GM23338 (cell line): ENCODE measurements at regions not wholly inside any gene's neighbourhood (a gene's known extent, or its start where the extent isn't known, plus 50 kb on each side); places are given as distances from the start of the nearest gene placed in this dataset.

Experiments
- ATAC-seq: fragments of 200-7000 bp; cut with Tn5 transposase; 3 replicates; pipeline ENCODE4 v1.9.1; 2020
- DNase-seq: peaks from one replicate; pipeline ENCODE4 v3.0.0-alpha.2; 2015; ENCODE audit warnings: low spot score
- H2AFZ ChIP-seq: fragments of 200-600 bp; sonication (generic); 2 replicates; pipeline ENCODE4 v1.8.0; 2016; ENCODE audit warnings: antibody characterized with exemption, mild to moderate bottlenecking, moderate library complexity
- H3F3A ChIP-seq: fragments of 200-600 bp; sonication (generic); replicated peaks from 2 replicates; pipeline ENCODE4 v1.8.0; 2017; ENCODE audit warnings: antibody characterized with exemption, mixed run types, low read depth
- H3K27ac ChIP-seq: fragments of 200-600 bp; sonication (generic); 2 replicates; pipeline ENCODE4 v1.6.1; 2016; ENCODE audit warnings: low read depth
- H3K27me3 ChIP-seq: fragments of 200-600 bp; sonication (generic); 2 replicates; pipeline ENCODE4 v1.8.0; 2016; ENCODE audit warnings: mild to moderate bottlenecking, mixed run types, moderate library complexity; ENCODE audit not compliant: insufficient read depth
- H3K36me3 ChIP-seq: fragments of 200-600 bp; sonication (generic); 2 replicates; pipeline ENCODE4 v1.8.0; 2016; ENCODE audit warnings: mild to moderate bottlenecking; ENCODE audit not compliant: insufficient read depth
- H3K4me1 ChIP-seq: fragments of 200-600 bp; sonication (generic); 2 replicates; pipeline ENCODE4 v1.8.0; 2016; ENCODE audit warnings: mild to moderate bottlenecking, moderate library complexity; ENCODE audit not compliant: insufficient read depth
- H3K4me2 ChIP-seq: fragments of 200-600 bp; sonication (generic); 2 replicates; pipeline ENCODE4 v1.7.1; 2017; ENCODE audit warnings: mixed run types
- H3K4me3 ChIP-seq: fragments of 200-600 bp; sonication (generic); 2 replicates; pipeline ENCODE4 v1.6.1; 2016; ENCODE audit warnings: mixed run types
- H3K79me2 ChIP-seq: fragments of 200-600 bp; sonication (generic); replicated peaks from 2 replicates; pipeline ENCODE4 v1.8.0; 2017; ENCODE audit warnings: mild to moderate bottlenecking; ENCODE audit not compliant: insufficient read depth
- H3K9me2 ChIP-seq: fragments of 200-600 bp; sonication (generic); 2 replicates; pipeline ENCODE4 v1.8.0; 2017; ENCODE audit not compliant: insufficient read depth
- H4K20me1 ChIP-seq: fragments of 200-600 bp; sonication (generic); replicated peaks from 2 replicates; pipeline ENCODE4 v1.8.0; 2017; ENCODE audit warnings: mild to moderate bottlenecking; ENCODE audit not compliant: insufficient read depth
- H3K27ac Mint-ChIP-seq: 2 replicates; pipeline ENCODE4 v1.8.0; 2020; ENCODE audit warnings: inconsistent platforms, mild to moderate bottlenecking, moderate library complexity, mixed read lengths
- H3K27me3 Mint-ChIP-seq: 3 replicates; pipeline ENCODE4 v1.8.0; 2022; ENCODE audit warnings: low read depth, mild to moderate bottlenecking, moderate library complexity, mixed read lengths, inconsistent platforms; ENCODE audit not compliant: insufficient read depth, poor library complexity
- H3K36me3 Mint-ChIP-seq: 3 replicates; pipeline ENCODE4 v1.8.0; 2021; ENCODE audit warnings: low read depth, mild to moderate bottlenecking, inconsistent platforms, moderate library complexity, mixed read lengths
- H3K4me1 Mint-ChIP-seq: 3 replicates; pipeline ENCODE4 v1.8.0; 2020; ENCODE audit warnings: mild to moderate bottlenecking, inconsistent platforms, mixed read lengths
- H3K4me3 Mint-ChIP-seq: 3 replicates; pipeline ENCODE4 v1.8.0; 2021; ENCODE audit warnings: moderate library complexity, mild to moderate bottlenecking, inconsistent platforms, mixed read lengths
- H3K9me3 Mint-ChIP-seq: 3 replicates; pipeline ENCODE4 v1.8.0; 2020; ENCODE audit warnings: moderate library complexity, mild to moderate bottlenecking, inconsistent platforms, mixed read lengths
- EZH2phosphoT487 ChIP-seq: fragments of 200-600 bp; sonication (generic); IDR thresholded peaks from one replicate; pipeline ENCODE4 v1.8.1; 2018; ENCODE audit warnings: antibody characterized with exemption; ENCODE audit not compliant: unreplicated experiment
- NANOG ChIP-seq: IDR thresholded peaks from 2 replicates; pipeline ENCODE4 v1.6.1; 2016; ENCODE audit warnings: antibody characterized with exemption, borderline replicate concordance
- POLR2AphosphoS5 ChIP-seq: IDR thresholded peaks from 2 replicates; pipeline ENCODE4 v1.6.1; 2016; ENCODE audit warnings: antibody characterized with exemption, low read depth
- ZNF331 ChIP-seq: fragments of 250-450 bp; sonication (Bioruptor Pico); IDR thresholded peaks from 2 replicates; pipeline ENCODE4 v1.5.0; 2020; ENCODE audit warnings: low read depth, mild to moderate bottlenecking, moderate library complexity
- ZNF462 ChIP-seq: fragments of 250-450 bp; sonication (Bioruptor Pico); IDR thresholded peaks from 2 replicates; pipeline ENCODE4 v1.5.0; 2020; ENCODE audit warnings: mild to moderate bottlenecking, moderate library complexity
- TF ChIP-seq, protein P1 (sequence below): IDR thresholded peaks from one replicate; pipeline ENCODE4 v1.6.1; 2018; ENCODE audit warnings: antibody characterized with exemption; ENCODE audit not compliant: unreplicated experiment

DNA sequence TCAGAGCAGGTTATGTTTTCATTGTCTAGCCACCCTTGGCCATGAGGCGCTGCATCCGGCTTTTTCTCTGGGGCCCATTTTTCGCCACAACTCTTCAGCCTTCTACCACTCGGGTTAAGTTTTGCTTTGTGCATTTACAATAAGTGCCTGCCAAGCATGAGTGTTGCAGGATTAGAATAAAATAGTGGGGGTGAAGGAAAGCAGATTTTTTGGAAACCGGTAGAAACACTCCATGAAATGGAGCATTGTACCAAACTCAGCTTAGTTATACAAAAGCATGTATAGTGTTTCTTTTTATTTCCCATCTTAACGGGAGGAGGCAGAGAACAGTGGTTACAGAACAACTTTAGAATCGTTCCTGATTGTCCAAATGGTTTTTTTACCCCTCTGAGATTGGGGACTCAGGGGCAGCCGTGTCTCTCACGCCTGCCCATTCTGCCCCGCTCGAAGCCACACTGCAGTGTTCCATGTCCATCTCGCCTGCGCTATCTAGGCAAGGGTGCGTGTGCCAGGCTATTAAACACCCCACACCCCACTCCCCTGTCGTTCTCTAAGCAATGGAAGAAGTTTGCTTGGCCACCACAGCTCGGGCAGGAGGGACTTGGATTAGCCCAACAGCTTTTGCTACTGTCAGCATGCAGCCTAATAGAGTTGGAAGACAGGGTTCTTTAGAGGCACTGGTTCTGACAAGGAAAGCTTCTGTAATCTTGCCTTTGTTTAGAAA is 268.8 kb upstream of the WWC1 start:
- TF ChIP-seq POLR2AphosphoS5 (no peak), ZNF331 (CRISPR knock-in tag) (no peak), EZH2phosphoT487 (no peak), ZNF462 (CRISPR knock-in tag) (no peak), NANOG (no peak)
- TF ChIP-seq, protein P1, sequence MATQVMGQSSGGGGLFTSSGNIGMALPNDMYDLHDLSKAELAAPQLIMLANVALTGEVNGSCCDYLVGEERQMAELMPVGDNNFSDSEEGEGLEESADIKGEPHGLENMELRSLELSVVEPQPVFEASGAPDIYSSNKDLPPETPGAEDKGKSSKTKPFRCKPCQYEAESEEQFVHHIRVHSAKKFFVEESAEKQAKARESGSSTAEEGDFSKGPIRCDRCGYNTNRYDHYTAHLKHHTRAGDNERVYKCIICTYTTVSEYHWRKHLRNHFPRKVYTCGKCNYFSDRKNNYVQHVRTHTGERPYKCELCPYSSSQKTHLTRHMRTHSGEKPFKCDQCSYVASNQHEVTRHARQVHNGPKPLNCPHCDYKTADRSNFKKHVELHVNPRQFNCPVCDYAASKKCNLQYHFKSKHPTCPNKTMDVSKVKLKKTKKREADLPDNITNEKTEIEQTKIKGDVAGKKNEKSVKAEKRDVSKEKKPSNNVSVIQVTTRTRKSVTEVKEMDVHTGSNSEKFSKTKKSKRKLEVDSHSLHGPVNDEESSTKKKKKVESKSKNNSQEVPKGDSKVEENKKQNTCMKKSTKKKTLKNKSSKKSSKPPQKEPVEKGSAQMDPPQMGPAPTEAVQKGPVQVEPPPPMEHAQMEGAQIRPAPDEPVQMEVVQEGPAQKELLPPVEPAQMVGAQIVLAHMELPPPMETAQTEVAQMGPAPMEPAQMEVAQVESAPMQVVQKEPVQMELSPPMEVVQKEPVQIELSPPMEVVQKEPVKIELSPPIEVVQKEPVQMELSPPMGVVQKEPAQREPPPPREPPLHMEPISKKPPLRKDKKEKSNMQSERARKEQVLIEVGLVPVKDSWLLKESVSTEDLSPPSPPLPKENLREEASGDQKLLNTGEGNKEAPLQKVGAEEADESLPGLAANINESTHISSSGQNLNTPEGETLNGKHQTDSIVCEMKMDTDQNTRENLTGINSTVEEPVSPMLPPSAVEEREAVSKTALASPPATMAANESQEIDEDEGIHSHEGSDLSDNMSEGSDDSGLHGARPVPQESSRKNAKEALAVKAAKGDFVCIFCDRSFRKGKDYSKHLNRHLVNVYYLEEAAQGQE: no peak
- Histone ChIP-seq H3K79me2 (no peaks in the 10 kb centered on the region), H3K4me3 (no peak overlapping the region), H3K4me1 (no peaks in the 10 kb centered on the region), H4K20me1 (no peaks in the 10 kb centered on the region), H3F3A (no peaks in the 10 kb centered on the region), H3K36me3 (no peaks in the 10 kb centered on the region; the same call in 1 of the 2 replicates), H2AFZ (no peak overlapping the region; the same call in 1 of the 2 replicates), H3K27me3 (no peaks in the 10 kb centered on the region), H3K27ac (no peak overlapping the region), H3K4me2 (no peak overlapping the region), H3K9me2 (no peaks in the 10 kb centered on the region)
- H3K4me3 Mint-ChIP-seq: no peak overlapping the region
- no peak for ATAC-seq
- no peaks in the 10 kb centered on the region for H3K36me3 Mint-ChIP-seq
- no peak overlapping the region for H3K27ac Mint-ChIP-seq
- no peaks in the 10 kb centered on the region for H3K9me3 Mint-ChIP-seq
- DNase-seq: no peak
- peaks cover 2% of the 10 kb centered on the region for H3K27me3 Mint-ChIP-seq
- H3K4me1 Mint-ChIP-seq: peaks cover 16% of the 10 kb centered on the region
